ENCODE measurements at regions not wholly inside any gene's neighbourhood (a gene's known extent, or its start where the extent isn't known, plus 50 kb on each side); places are given as distances from the start of the nearest gene placed in this dataset.

- in situ Hi-C loops (cut with MboI; ENCODE audit: low sequenced_read_pairs in 4 of 4) (no loop called here), intact Hi-C loops (cut with DNase I; ENCODE audit: low total_unique reads) (no loop called here)
- no peaks in the 10 kb centered on the region for H3K36me3 ChIP-seq
- TF ChIP-seq CTCF (IDR thresholded peaks at IDR 0.05 in 4 of 5, conservative IDR thresholded peaks at IDR 0.05 in 1 of 5) (no peak), POLR2A (IDR thresholded peaks at IDR 0.05) (no peak)
- no peak overlapping the region for H3K4me3 ChIP-seq
- ATAC-seq (no peak), DNase-seq (no peak)
- no peak overlapping the region for H3K27ac ChIP-seq
- H3K4me1 ChIP-seq = no peaks in the 10 kb centered on the region
- no peaks in the 10 kb centered on the region for H3K9me3 ChIP-seq
- no peaks in the 10 kb centered on the region for H3K27me3 ChIP-seq
These were observed 1608.9 kb upstream of the TENM3 start for GRCh38 chr4:180634306-180634705.

GRCh38 chr4:180635281-180635680 is 1607.9 kb upstream of the TENM3 start:
- intact Hi-C loops (cut with DNase I; ENCODE audit: low total_unique reads) (no loop called here), in situ Hi-C loops (cut with MboI; ENCODE audit: low sequenced_read_pairs in 4 of 4) (no loop called here)
- Histone ChIP-seq H3K27ac (no peak overlapping the region), H3K36me3 (no peaks in the 10 kb centered on the region), H3K4me1 (no peaks in the 10 kb centered on the region), H3K9me3 (no peaks in the 10 kb centered on the region), H3K27me3 (no peaks in the 10 kb centered on the region), H3K4me3 (no peak overlapping the region)
- ATAC-seq (no peak), DNase-seq (no peak)
- TF ChIP-seq POLR2A (IDR thresholded peaks at IDR 0.05) (no peak), CTCF (IDR thresholded peaks at IDR 0.05 in 4 of 5, conservative IDR thresholded peaks at IDR 0.05 in 1 of 5) (no peak)

GRCh38 chr4:180636696-180637404 is 1606.4 kb upstream of the TENM3 start:
- TF ChIP-seq POLR2A (IDR thresholded peaks at IDR 0.05) (no peak), CTCF (IDR thresholded peaks at IDR 0.05 in 4 of 5, conservative IDR thresholded peaks at IDR 0.05 in 1 of 5) (no peak)
- no peaks in the 10 kb centered on the region for H3K36me3 ChIP-seq
- H3K4me3 ChIP-seq = no peak overlapping the region
- H3K9me3 ChIP-seq = no peaks in the 10 kb centered on the region
- in situ Hi-C loops (cut with MboI; ENCODE audit: low sequenced_read_pairs in 4 of 4) = no loop called here
- no peaks in the 10 kb centered on the region for H3K4me1 ChIP-seq
- DNase-seq (no peak), ATAC-seq (no peak)
- H3K27ac ChIP-seq = no peak overlapping the region
- H3K27me3 ChIP-seq = no peaks in the 10 kb centered on the region
- intact Hi-C loops (cut with DNase I; ENCODE audit: low total_unique reads) = no loop called here

- Histone ChIP-seq H3K27me3 (no peaks in the 10 kb centered on the region), H3K36me3 (no peaks in the 10 kb centered on the region), H3K4me1 (no peaks in the 10 kb centered on the region), H3K27ac (no peak overlapping the region), H3K9me3 (no peaks in the 10 kb centered on the region), H3K4me3 (no peak overlapping the region)
- intact Hi-C loops (cut with DNase I; ENCODE audit: low total_unique reads) (no loop called here), in situ Hi-C loops (cut with MboI; ENCODE audit: low sequenced_read_pairs in 4 of 4) (no loop called here)
- TF ChIP-seq POLR2A (IDR thresholded peaks at IDR 0.05) (no peak), CTCF (IDR thresholded peaks at IDR 0.05 in 4 of 5, conservative IDR thresholded peaks at IDR 0.05 in 1 of 5) (no peak)
- ATAC-seq = no peak
- no peak for DNase-seq
These were observed 1605.6 kb upstream of the TENM3 start for GRCh38 chr4:180637616-180638015.

GRCh38 chr4:180640193-180640592 is 1603.0 kb upstream of the TENM3 start:
- DNase-seq = no peak
- Histone ChIP-seq H3K4me1 (no peaks in the 10 kb centered on the region), H3K36me3 (no peaks in the 10 kb centered on the region), H3K27me3 (no peaks in the 10 kb centered on the region), H3K9me3 (no peaks in the 10 kb centered on the region), H3K4me3 (no peak overlapping the region), H3K27ac (no peak overlapping the region)
- intact Hi-C loops (cut with DNase I; ENCODE audit: low total_unique reads) (no loop called here), in situ Hi-C loops (cut with MboI; ENCODE audit: low sequenced_read_pairs in 4 of 4) (no loop called here)
- TF ChIP-seq POLR2A (IDR thresholded peaks at IDR 0.05) = no peak
- no peak for ATAC-seq

Data from gastrocnemius medialis (tissue), 4 donors.